Upper lobe of left lung (tissue), 6 donors: ENCODE measurements at regions not wholly inside any gene's neighbourhood (a gene's known extent, or its start where the extent isn't known, plus 50 kb on each side); places are given as distances from the start of the nearest gene placed in this dataset.

ENCODE experiments used
- ATAC-seq, 2 donors: fragments of 200-7000 bp; cut with Tn5 transposase; one replicate each; pipeline ENCODE4 v1.9.1; 2022; ENCODE audit warnings: mild to moderate bottlenecking in 2 of 2, moderate library complexity in 2 of 2; ENCODE audit not compliant: low FRiP score in 2 of 2
- DNase-seq, 2 donors: peaks; one replicate each; pipeline ENCODE4 v3.0.0-alpha.2; 2019 to 2020
- H3K27ac ChIP-seq, 4 donors: fragments of 200-600 bp; sonication (generic); one replicate each; pipeline ENCODE4 v1.5.1; 2016 to 2019
- H3K27me3 ChIP-seq, 4 donors: fragments of 200-600 bp; sonication (generic); one replicate each; pipeline ENCODE4 v1.5.1; 2017 to 2019
- H3K36me3 ChIP-seq, 4 donors: fragments of 200-600 bp; sonication (generic); one replicate each; pipeline ENCODE4 v1.5.1; 2016 to 2019
- H3K4me1 ChIP-seq, 4 donors: fragments of 200-600 bp; sonication (generic); one replicate each; pipeline ENCODE4 v1.5.1; 2018 to 2019
- H3K4me3 ChIP-seq, 4 donors: fragments of 200-600 bp; sonication (generic); one replicate each; pipeline ENCODE4 v1.5.1; 2017 to 2019; ENCODE audit warnings: mild to moderate bottlenecking in 2 of 4, moderate library complexity in 1 of 4
- H3K9me3 ChIP-seq, 4 donors: fragments of 200-600 bp; sonication (generic); one replicate each; pipeline ENCODE4 v1.5.1; 2018 to 2019
- CTCF ChIP-seq, 6 experiments: fragments of 450-650 bp in 4 of 6; fragments of 200-600 bp in 2 of 6; sonication (generic) in 2 of 6; IDR thresholded peaks; one replicate each; pipeline ENCODE4 v1.5.1; 2016 to 2019; ENCODE audit warnings: antibody characterized with exemption in 6 of 6
- EP300 ChIP-seq, 4 donors: sonication (generic); formaldehyde crosslinking; IDR thresholded peaks; one replicate each; pipeline ENCODE4 v1.5.1; 2017; ENCODE audit warnings: antibody characterized with exemption in 4 of 4, control low read depth in 2 of 4
- POLR2A ChIP-seq, 4 donors: fragments of 450-650 bp; IDR thresholded peaks; one replicate each; pipeline ENCODE4 v1.5.1; 2016 to 2017; ENCODE audit warnings: antibody characterized with exemption in 4 of 4, mild to moderate bottlenecking in 2 of 4
- POLR2AphosphoS5 ChIP-seq, 2 donors: sonication (generic); formaldehyde crosslinking; IDR thresholded peaks; one replicate each; pipeline ENCODE4 v1.5.1; 2017; ENCODE audit warnings: antibody characterized with exemption in 2 of 2
- WGBS, 2 donors: methylation state at CpG; one replicate each; pipeline ENCODE4 v1.1.5; 2017 to 2018; 5-methylcytosine and 5-hydroxymethylcytosine counted together
- donor health status: DM: no; HTN: no; CAD: no; lungs with moderate emphysema.
- donor health status: DM: no; HTN: yes; CAD: no; lungs with severe emphysema.

DNA sequence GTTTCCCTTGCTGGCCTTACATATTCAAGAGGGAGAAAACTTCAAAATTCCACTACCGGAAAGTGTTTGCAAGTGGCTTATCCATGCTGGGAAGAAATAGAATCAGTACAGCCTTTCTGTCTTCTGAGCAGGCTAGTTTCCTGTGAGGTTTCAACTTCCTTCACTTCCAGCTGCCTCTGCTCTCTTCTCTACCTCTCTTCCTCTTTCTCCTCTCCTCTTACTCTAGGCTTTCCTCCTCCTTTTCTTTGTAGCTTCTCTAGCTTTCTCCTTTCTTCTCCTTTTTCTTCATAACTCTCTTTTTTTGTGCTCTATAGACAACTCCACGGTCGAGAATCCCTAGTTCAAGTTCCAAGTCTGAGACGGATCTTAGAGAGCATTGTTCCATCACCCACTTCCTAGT is 421.8 kb downstream of the ETS1 start:
- Histone ChIP-seq H3K4me3 (no peak overlapping the region), H3K27me3 (no peaks in the 10 kb centered on the region), H3K9me3 (no peaks in the 10 kb centered on the region), H3K4me1 (peaks cover 4 to 12% (median 9%) of the 10 kb centered on the region in 4 donors), H3K27ac (no peak overlapping the region), H3K36me3 (no peaks in the 10 kb centered on the region)
- TF ChIP-seq EP300 (IDR thresholded peaks at IDR 0.05) (no peak), POLR2AphosphoS5 (IDR thresholded peaks at IDR 0.05) (no peak), CTCF (IDR thresholded peaks at IDR 0.05) (no peak)
- ATAC-seq (no peak), DNase-seq (no peak)
- 58 to 71% methylated on average over 4 of the region's 4 CpGs for WGBS, 2 donors

- Histone ChIP-seq H3K36me3 (no peaks in the 10 kb centered on the region), H3K27ac (no peak overlapping the region), H3K4me3 (no peak overlapping the region), H3K4me1 (peaks cover 4 to 12% (median 9%) of the 10 kb centered on the region in 4 donors), H3K9me3 (no peaks in the 10 kb centered on the region), H3K27me3 (no peaks in the 10 kb centered on the region)
- DNase-seq (no peak), ATAC-seq (no peak)
- 68 to 71% methylated on average over 6 of the region's 6 CpGs for WGBS, 2 donors
- TF ChIP-seq POLR2AphosphoS5 (IDR thresholded peaks at IDR 0.05), result no peak
- TF ChIP-seq CTCF (IDR thresholded peaks at IDR 0.05), result no peak
- no peak for TF ChIP-seq EP300 (IDR thresholded peaks at IDR 0.05)
- no peak for TF ChIP-seq POLR2A (IDR thresholded peaks at IDR 0.05)
These were observed 423.1 kb downstream of the ETS1 start for GRCh38 chr11:128164080-128164741.

DNA sequence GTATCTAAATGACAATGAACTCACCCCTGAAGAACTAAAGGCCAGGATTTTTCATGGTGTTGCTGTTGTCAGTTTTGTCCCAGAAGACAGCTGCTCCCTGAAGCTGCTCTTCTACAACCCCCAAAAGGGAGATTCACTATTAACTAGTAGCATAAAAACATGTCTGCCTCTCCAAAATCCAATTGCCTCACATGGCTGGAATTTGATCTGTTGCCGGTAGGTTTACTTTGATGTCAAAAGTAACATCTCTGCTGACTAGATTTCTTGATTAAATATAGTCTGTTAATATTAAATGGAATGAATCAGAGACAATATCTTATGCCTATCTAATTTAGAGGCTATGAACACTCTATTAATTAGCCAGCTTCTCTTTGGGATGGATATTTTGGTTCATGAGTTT is 425.4 kb downstream of the ETS1 start:
- no peak for TF ChIP-seq POLR2A (IDR thresholded peaks at IDR 0.05)
- no peak for TF ChIP-seq CTCF (IDR thresholded peaks at IDR 0.05)
- TF ChIP-seq EP300 (IDR thresholded peaks at IDR 0.05), result no peak
- no peak for TF ChIP-seq POLR2AphosphoS5 (IDR thresholded peaks at IDR 0.05)
- no peak for ATAC-seq
- DNase-seq, result no peak
- Histone ChIP-seq H3K36me3 (no peaks in the 10 kb centered on the region), H3K27ac (no peak overlapping the region), H3K27me3 (no peaks in the 10 kb centered on the region), H3K4me1 (peaks cover 4 to 12% (median 9%) of the 10 kb centered on the region in 4 donors), H3K4me3 (no peak overlapping the region), H3K9me3 (no peaks in the 10 kb centered on the region)
- WGBS, 2 donors, result 97 to 100% methylated on average over 1 of the region's 1 CpG

- no peak for TF ChIP-seq POLR2AphosphoS5 (IDR thresholded peaks at IDR 0.05)
- TF ChIP-seq POLR2A (IDR thresholded peaks at IDR 0.05), result no peak
- no peak for TF ChIP-seq CTCF (IDR thresholded peaks at IDR 0.05)
- no peak for TF ChIP-seq EP300 (IDR thresholded peaks at IDR 0.05)
- DNase-seq (no peak), ATAC-seq (no peak)
- no peaks in the 10 kb centered on the region for H3K9me3 ChIP-seq
- no peak overlapping the region for H3K4me3 ChIP-seq
- no peak overlapping the region for H3K27ac ChIP-seq
- 83 to 86% methylated on average over 1 of the region's 1 CpG for WGBS, 2 donors
- H3K4me1 ChIP-seq, result peaks cover 4 to 12% (median 9%) of the 10 kb centered on the region in 4 donors
- H3K27me3 ChIP-seq, result no peaks in the 10 kb centered on the region
- H3K36me3 ChIP-seq, result no peaks in the 10 kb centered on the region
These were observed 425.9 kb downstream of the ETS1 start for GRCh38 chr11:128161436-128161835.

DNA sequence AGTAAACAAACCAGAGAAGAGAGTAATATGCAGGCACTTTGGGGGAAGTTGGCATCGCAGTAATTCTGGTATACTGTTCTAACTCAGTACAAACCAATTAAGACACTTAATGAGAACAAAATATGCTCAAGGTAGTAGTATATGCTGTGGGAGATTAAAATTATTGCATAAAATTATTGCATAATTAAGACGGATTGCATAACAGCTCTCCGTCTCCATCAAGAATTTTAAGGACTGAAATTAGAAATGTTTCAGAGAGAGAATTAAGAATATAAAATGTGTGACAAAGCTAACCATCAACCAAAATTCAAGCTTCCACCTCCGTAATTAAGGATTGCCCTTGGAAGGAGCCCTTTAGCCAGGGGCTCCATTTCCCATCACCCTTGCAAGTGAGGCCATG is 428.5 kb downstream of the ETS1 start:
- Histone ChIP-seq H3K27ac (no peak overlapping the region), H3K36me3 (no peaks in the 10 kb centered on the region), H3K27me3 (no peaks in the 10 kb centered on the region), H3K4me1 (peaks cover 0 to 9% (median 4%) of the 10 kb centered on the region in 4 donors), H3K9me3 (no peaks in the 10 kb centered on the region), H3K4me3 (no peak overlapping the region)
- ATAC-seq (no peak), DNase-seq (no peak)
- TF ChIP-seq POLR2AphosphoS5 (IDR thresholded peaks at IDR 0.05) (no peak), CTCF (IDR thresholded peaks at IDR 0.05) (no peak), POLR2A (IDR thresholded peaks at IDR 0.05) (no peak), EP300 (IDR thresholded peaks at IDR 0.05) (no peak)
- 59 to 70% methylated on average over 4 of the region's 4 CpGs for WGBS, 2 donors
